Left ventricle myocardium inferior (tissue), 1 donor: ENCODE measurements at regions not wholly inside any gene's neighbourhood (a gene's known extent, or its start where the extent isn't known, plus 50 kb on each side); places are given as distances from the start of the nearest gene placed in this dataset.

Experiments
- DNase-seq: peaks from one replicate; pipeline ENCODE4 v3.0.0-alpha.2; 2020
- H3K27ac ChIP-seq: fragments of 200-600 bp; replicated peaks from 2 replicates; pipeline ENCODE4 v1.8.0; 2021
- H3K27me3 ChIP-seq: fragments of 200-600 bp; 2 replicates; pipeline ENCODE4 v1.8.0; 2021; ENCODE audit warnings: low read depth
- H3K36me3 ChIP-seq: fragments of 200-600 bp; 2 replicates; pipeline ENCODE4 v1.8.0; 2021
- H3K4me1 ChIP-seq: fragments of 200-600 bp; 2 replicates; pipeline ENCODE4 v1.8.0; 2021
- H3K4me3 ChIP-seq: fragments of 200-600 bp; 2 replicates; pipeline ENCODE4 v1.8.0; 2021; ENCODE audit warnings: mild to moderate bottlenecking, moderate library complexity
- H3K9me3 ChIP-seq: fragments of 200-600 bp; replicated peaks from 2 replicates; pipeline ENCODE4 v1.8.0; 2021
- intact Hi-C: fragments of 100-400 bp; cut with micrococcal nuclease; formaldehyde crosslinking; loops from one replicate; pipeline ENCODE4 v1.11.0; 2022
- TF ChIP-seq, protein P1 (sequence below): fragments of 200-600 bp; IDR thresholded peaks from 2 replicates; pipeline ENCODE4 v1.8.0; 2021; ENCODE audit warnings: antibody characterized with exemption, mild to moderate bottlenecking, borderline replicate concordance
- donor health status: DM: no; HTN: yes; CAD: no; lungs with severe emphysema.

DNA sequence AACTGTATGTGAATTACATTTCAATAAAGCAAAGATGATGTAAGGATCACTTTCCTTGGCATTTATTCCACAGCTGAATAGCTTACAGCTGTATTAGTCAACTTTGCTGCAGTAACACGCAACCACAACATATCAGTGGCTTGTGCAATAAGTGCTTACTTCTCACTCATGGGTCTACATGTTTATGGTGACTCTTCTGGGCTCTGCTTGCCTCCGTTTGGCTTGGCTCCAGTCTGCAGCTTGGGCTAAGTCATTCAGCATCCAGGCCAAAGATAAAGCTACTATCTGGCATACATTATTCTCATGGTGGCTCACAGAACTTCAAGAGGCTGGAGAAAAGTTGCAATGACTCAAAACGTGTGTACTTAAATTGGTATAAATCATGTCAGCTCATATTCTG, 355.0 kb downstream of the RNF144A start:
- H3K27me3 ChIP-seq: peaks cover 17% of the 10 kb centered on the region
- intact Hi-C loops: no loop called here
- H3K9me3 ChIP-seq: no peaks in the 10 kb centered on the region
- no peaks in the 10 kb centered on the region for H3K36me3 ChIP-seq
- H3K4me1 ChIP-seq: no peaks in the 10 kb centered on the region
- H3K27ac ChIP-seq: no peak overlapping the region
- no peak overlapping the region for H3K4me3 ChIP-seq
- TF ChIP-seq, protein P1, sequence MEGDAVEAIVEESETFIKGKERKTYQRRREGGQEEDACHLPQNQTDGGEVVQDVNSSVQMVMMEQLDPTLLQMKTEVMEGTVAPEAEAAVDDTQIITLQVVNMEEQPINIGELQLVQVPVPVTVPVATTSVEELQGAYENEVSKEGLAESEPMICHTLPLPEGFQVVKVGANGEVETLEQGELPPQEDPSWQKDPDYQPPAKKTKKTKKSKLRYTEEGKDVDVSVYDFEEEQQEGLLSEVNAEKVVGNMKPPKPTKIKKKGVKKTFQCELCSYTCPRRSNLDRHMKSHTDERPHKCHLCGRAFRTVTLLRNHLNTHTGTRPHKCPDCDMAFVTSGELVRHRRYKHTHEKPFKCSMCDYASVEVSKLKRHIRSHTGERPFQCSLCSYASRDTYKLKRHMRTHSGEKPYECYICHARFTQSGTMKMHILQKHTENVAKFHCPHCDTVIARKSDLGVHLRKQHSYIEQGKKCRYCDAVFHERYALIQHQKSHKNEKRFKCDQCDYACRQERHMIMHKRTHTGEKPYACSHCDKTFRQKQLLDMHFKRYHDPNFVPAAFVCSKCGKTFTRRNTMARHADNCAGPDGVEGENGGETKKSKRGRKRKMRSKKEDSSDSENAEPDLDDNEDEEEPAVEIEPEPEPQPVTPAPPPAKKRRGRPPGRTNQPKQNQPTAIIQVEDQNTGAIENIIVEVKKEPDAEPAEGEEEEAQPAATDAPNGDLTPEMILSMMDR: no peak
- DNase-seq: no peak

DNA sequence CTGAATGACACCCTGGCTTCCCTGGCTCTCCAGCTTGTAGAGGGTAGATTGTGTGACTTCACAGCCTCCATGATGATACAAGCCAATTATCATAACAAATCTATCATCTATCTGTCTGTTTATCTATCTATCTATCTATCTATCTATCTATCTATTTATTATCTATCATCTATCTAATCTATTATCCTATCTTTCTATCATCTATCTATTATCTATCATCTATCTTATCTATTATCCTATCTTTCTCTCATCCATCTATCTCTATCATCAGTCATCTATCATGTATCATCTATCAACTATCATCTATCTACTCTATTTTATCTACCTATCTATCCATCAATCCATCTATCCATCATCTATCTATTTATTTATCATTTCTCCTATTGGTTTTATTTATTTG, 361.8 kb downstream of the RNF144A start:
- no peaks in the 10 kb centered on the region for H3K9me3 ChIP-seq
- no peak overlapping the region for H3K27ac ChIP-seq
- H3K4me3 ChIP-seq: no peak overlapping the region
- TF ChIP-seq, protein P1: no peak
- H3K27me3 ChIP-seq: peaks cover 5% of the 10 kb centered on the region
- no peak for DNase-seq
- no peaks in the 10 kb centered on the region for H3K4me1 ChIP-seq
- intact Hi-C loops: no loop called here
- H3K36me3 ChIP-seq: no peaks in the 10 kb centered on the region

DNA sequence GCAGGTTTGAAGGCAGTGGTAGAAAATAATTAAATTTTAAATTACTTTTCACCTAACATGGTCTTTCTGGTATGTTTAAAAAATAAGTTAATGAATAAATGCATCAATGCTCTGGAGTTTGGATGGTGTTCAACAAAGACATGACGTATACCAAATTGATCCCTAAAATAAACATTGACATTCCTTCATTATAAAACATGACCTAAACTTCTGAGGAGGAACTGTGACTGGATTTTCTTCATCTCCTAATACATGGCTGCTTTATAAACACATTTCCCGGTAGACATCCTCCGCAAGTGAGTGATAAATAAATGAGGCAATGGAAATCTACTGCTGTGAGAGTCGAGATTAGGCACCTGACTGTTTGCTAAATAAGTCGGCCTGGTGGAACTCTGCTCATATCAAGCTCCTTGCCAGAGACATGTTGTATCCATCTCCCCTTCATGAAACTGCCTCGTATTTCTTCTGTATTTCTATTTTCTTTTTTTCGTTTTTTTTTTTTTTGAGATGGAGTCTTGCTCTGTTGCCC, 362.3 kb downstream of the RNF144A start:
- H3K9me3 ChIP-seq: no peaks in the 10 kb centered on the region
- TF ChIP-seq, protein P1: no peak
- DNase-seq: no peak

DNA sequence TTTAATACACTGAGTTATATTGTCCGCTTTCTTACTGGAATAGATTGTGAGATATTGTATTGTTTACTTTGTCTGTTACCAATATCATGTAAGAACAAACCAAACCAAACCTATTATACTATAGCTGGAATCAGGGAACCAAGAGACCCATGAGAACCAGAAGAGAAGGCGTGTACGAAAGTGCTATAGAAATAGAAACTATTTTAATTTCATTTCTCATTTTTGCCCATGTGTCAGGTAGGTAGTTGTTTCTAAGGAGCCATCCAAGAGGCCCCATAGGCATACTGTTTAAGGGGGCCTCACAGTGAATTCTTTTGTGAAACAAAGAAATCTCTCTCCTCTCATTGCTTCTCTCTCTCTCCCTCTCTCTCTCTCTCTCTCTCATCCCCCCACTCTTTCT, 363.6 kb downstream of the RNF144A start:
- H3K9me3 ChIP-seq: no peaks in the 10 kb centered on the region
- TF ChIP-seq, protein P1: no peak
- DNase-seq: no peak
- no peaks in the 10 kb centered on the region for H3K4me1 ChIP-seq
- H3K36me3 ChIP-seq: no peaks in the 10 kb centered on the region
- H3K27me3 ChIP-seq: peaks cover 5% of the 10 kb centered on the region
- intact Hi-C loops: no loop called here
- H3K4me3 ChIP-seq: no peak overlapping the region
- H3K27ac ChIP-seq: no peak overlapping the region

More for the DNA sequence above, 362.3 kb downstream of the RNF144A start:
- Histone ChIP-seq H3K27me3 (peaks cover 5% of the 10 kb centered on the region), H3K27ac (no peak overlapping the region), H3K36me3 (no peaks in the 10 kb centered on the region), H3K4me3 (no peak overlapping the region), H3K4me1 (no peaks in the 10 kb centered on the region)
- intact Hi-C loops: no loop called here

DNA sequence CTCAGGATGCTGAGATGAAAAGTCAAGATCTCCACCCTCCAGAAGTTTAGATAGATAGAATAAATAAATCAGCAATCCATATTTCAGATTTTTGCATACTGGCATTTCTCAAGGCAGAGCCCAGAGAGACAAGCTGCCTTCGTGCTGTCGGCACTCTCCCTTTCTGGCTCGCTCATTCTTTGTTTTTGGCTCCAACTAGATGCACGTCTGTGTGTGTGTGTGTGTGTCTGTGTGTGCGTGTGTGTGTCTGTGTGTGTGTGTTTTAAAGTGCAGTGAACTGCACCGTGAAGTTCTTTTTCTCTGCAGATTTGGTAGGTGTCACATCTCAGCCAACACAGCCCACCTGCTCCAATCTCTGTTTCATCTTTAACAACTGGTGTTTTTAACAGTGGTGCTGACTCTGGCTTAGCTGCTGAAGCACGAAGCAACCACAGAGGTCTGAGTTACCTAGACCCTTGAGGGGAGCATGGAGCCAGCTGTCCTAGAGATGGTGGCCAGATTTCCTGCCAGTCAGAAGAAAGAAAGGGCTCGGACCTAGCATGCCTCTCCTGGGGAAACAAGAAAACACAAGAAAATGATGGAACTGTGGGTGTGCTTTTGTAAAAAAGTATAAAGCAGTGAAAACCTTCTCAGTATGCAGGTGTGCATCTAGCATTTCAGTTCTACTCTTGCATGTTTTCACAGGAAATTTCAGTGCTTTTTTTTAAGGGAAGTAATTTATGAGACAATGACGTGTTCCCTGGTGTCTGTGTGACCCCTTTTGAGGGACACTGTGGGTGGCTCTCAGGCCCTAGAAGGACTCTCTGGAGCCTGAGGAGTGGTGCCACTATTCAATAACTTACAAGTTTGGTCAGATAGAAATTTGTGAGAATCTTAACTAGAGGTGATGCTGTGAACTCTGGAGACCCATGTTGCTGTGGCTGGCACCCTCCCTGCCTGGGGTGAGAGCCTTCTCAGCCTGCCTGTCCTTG, 364.3 kb downstream of the RNF144A start:
- no peaks in the 10 kb centered on the region for H3K9me3 ChIP-seq
- DNase-seq: no peak
- no peaks in the 10 kb centered on the region for H3K4me1 ChIP-seq
- intact Hi-C loops: no loop called here
- H3K27me3 ChIP-seq: peaks cover 5% of the 10 kb centered on the region
- no peak overlapping the region for H3K27ac ChIP-seq
- TF ChIP-seq, protein P1: no peak
- H3K4me3 ChIP-seq: no peak overlapping the region
- H3K36me3 ChIP-seq: no peaks in the 10 kb centered on the region
